OCI-LY7 (cell line): ENCODE measurements at regions not wholly inside any gene's neighbourhood (a gene's known extent, or its start where the extent isn't known, plus 50 kb on each side); places are given as distances from the start of the nearest gene placed in this dataset.

Experiments used
- CTCF ChIP-seq: fragments of 200-600 bp; sonication (generic); conservative IDR thresholded peaks from 2 replicates; pipeline ENCODE4 v1.5.1; 2014; ENCODE audit warnings: mild to moderate bottlenecking, antibody characterized with exemption, low read length, moderate library complexity, mixed read lengths
- EZH2phosphoT487 ChIP-seq: fragments of 200-600 bp; sonication (generic); IDR thresholded peaks from 2 replicates; pipeline ENCODE4 v1.6.1; 2018; ENCODE audit warnings: low read depth, borderline replicate concordance, mild to moderate bottlenecking, mixed run types, antibody characterized with exemption, low read length, moderate library complexity, mixed read lengths

DNA sequence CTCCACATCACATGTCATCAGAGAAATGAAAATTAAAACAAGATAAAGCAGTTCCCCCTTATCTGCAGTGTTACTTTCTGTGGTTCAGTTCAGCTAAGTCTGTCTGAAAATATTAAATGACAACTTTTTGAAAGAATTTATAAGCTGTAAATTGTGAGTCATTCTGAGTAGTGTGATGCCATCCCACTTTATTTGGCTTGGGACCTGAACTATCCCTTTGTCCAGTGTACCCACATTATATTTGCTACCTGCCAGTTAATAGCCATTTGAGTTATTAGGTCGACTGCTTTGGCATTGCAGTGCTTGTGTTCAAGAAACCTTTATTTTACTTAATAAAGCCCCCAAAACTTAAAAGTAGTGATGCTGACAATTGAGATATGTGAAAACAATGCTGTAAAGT lies 804.2 kb downstream of the ANKRD7 start:
- TF ChIP-seq CTCF (no peak), EZH2phosphoT487 (no peak)
